Spinal cord (tissue), 9 donors: ENCODE measurements at regions not wholly inside any gene's neighbourhood (a gene's known extent, or its start where the extent isn't known, plus 50 kb on each side); places are given as distances from the start of the nearest gene placed in this dataset.

Source experiments
- DNase-seq, 6 donors: peaks; one replicate each; pipeline versions ENCODE4 v3.0.0 to v3.0.0-alpha.2; 2013 to 2015; ENCODE audit warnings: low spot score in 6 of 6, low read depth in 4 of 6
- H3K27ac ChIP-seq: one replicate; pipeline ENCODE4 v1.5.1; 2013; ENCODE audit warnings: low read depth, low read length, control low read depth
- H3K27me3 ChIP-seq: one replicate; pipeline ENCODE4 v1.6.1; 2013; ENCODE audit warnings: low read length; ENCODE audit not compliant: control insufficient read depth, insufficient read depth
- H3K36me3 ChIP-seq: one replicate; pipeline ENCODE4 v1.6.1; 2013; ENCODE audit warnings: low read length; ENCODE audit not compliant: control insufficient read depth, insufficient read depth
- H3K4me1 ChIP-seq: one replicate; pipeline ENCODE4 v1.6.1; 2013; ENCODE audit warnings: low read length; ENCODE audit not compliant: control insufficient read depth, insufficient read depth
- H3K4me3 ChIP-seq: one replicate; pipeline ENCODE4 v1.5.1; 2013; ENCODE audit warnings: low read depth, low read length, control low read depth
- H3K9me3 ChIP-seq: one replicate; pipeline ENCODE4 v1.6.1; 2013; ENCODE audit warnings: low read length; ENCODE audit not compliant: control insufficient read depth, insufficient read depth
- WGBS: methylation state at CpG from one replicate; pipeline ENCODE4 v1.1.5; 2013; ENCODE audit warnings: missing lambda C conversion rate; ENCODE audit not compliant: insufficient coverage; 5-methylcytosine and 5-hydroxymethylcytosine counted together
- donor health status: healthy.

DNA sequence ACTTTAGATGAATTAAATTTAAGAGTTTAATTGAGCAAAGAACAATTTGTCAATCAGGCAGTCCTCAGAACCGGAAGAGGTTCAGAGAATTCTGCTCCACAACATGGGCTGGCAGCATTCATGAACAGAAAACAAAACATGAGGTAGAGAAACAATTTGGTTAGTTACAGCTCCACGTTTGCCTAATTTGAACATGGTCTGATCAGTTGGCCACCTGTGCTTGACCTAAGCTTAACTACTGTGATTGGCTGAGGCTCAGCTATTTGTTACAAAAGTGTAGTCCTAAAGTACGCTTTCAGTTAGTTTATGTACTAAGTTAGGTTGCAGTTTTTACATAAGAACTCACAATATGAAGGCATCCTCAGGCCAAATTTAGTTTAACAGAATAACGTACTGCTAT, 258.6 kb downstream of the ADAM29 start:
- 40% methylated on average over 2 of the region's 4 CpGs for WGBS
- DNase-seq = no peak
- no peaks in the 10 kb centered on the region for H3K4me1 ChIP-seq
- H3K4me3 ChIP-seq = no peak overlapping the region
- H3K36me3 ChIP-seq = no peaks in the 10 kb centered on the region
- H3K9me3 ChIP-seq = no peaks in the 10 kb centered on the region
- no peak overlapping the region for H3K27ac ChIP-seq
- H3K27me3 ChIP-seq = no peaks in the 10 kb centered on the region

DNA sequence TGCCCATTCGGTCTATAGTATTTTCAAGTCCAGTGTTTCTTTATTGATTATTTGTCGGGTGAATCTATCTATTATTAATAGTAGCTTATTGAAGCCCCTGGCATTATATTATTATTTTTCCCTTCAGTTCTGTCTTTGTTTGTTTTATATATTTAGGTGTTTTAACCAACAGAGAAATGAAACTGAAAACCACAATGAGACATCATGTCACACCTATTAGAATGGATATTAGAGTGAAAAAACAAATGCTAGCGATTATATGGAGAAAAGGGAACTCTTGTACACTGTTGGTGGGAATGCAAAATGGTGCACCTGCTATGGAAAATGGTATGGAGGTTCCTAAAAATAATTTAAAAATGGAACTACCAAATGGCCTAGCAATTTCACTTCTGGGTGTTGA, 272.5 kb downstream of the ADAM29 start:
- no peaks in the 10 kb centered on the region for H3K27me3 ChIP-seq
- no peak overlapping the region for H3K4me3 ChIP-seq
- no peaks in the 10 kb centered on the region for H3K9me3 ChIP-seq
- no CpG with 5 or more reads among the region's 3 CpGs for WGBS
- no peak overlapping the region for H3K27ac ChIP-seq
- H3K4me1 ChIP-seq = no peaks in the 10 kb centered on the region
- DNase-seq = no peak
- no peaks in the 10 kb centered on the region for H3K36me3 ChIP-seq

DNA sequence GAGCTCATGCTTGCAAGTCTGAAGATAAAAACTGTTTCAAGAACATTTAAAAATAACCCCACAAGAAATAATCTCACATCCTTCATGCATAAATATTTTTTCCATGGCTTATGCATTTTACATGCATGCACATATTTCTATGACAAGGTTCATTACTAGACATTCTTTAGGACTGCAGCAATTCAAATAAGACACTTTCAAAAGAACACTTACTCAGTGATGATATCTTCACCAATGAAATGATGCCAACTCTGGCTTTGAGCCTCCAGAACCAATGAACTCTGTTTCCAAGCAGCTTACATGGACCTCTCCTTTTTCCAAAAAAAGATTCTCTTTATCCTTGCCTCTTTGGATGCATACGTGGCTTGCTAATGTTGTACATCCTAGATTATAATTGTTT, 279.9 kb downstream of the ADAM29 start:
- Histone ChIP-seq H3K9me3 (no peaks in the 10 kb centered on the region), H3K27ac (no peak overlapping the region), H3K27me3 (no peaks in the 10 kb centered on the region), H3K4me1 (no peaks in the 10 kb centered on the region), H3K36me3 (no peaks in the 10 kb centered on the region), H3K4me3 (no peak overlapping the region)
- DNase-seq = no peak
- no CpG with 5 or more reads among the region's 1 CpG for WGBS

DNA sequence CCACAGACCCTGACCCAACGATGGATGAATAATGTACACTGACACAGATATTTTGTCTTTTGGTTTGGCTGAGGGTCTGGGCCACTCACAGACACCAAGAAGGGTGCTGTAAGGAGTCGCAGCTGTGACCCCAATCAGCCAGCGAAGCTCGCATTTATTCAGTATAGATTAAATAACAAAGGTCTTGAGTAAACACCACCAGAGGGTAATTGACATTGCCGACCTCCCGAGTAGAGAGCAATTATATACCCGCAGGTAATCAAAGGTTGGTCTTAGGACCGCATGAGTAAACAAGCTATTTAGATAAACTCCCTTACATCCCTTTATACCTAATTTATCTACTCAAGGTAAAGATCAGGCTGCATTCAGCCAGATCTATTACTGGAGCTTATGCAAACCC, 297.1 kb downstream of the ADAM29 start:
- no peaks in the 10 kb centered on the region for H3K4me1 ChIP-seq
- 89% methylated on average over 8 of the region's 8 CpGs for WGBS
- no peak overlapping the region for H3K4me3 ChIP-seq
- peaks cover 13% of the 10 kb centered on the region for H3K9me3 ChIP-seq
- H3K36me3 ChIP-seq = no peaks in the 10 kb centered on the region
- H3K27me3 ChIP-seq = no peaks in the 10 kb centered on the region
- no peak for DNase-seq
- H3K27ac ChIP-seq = no peak overlapping the region

DNA sequence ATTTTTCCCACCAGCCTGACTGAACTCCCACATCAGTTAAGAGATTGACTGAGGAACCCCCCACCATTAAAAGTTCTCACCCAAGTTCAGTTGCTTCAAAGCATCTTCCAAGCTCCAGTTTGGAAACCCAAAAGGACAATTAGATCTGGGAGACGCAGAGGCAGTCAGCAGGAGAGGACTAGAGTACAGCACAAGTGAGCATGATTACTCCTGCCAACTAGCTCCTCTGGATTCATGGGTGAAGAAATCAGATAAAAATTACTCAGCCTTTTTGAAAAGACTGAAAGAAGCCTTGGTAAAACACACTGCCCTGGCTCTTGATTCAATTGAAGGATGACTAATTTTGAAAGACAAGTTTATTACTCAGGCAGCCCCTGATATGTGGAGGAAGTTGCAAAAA, 297.5 kb downstream of the ADAM29 start:
- H3K27ac ChIP-seq = no peak overlapping the region
- no peak overlapping the region for H3K4me3 ChIP-seq
- peaks cover 13% of the 10 kb centered on the region for H3K9me3 ChIP-seq
- DNase-seq = no peak
- no peaks in the 10 kb centered on the region for H3K27me3 ChIP-seq
- H3K36me3 ChIP-seq = no peaks in the 10 kb centered on the region
- WGBS = 100% methylated on average over 1 of the region's 1 CpG
- no peaks in the 10 kb centered on the region for H3K4me1 ChIP-seq

DNA sequence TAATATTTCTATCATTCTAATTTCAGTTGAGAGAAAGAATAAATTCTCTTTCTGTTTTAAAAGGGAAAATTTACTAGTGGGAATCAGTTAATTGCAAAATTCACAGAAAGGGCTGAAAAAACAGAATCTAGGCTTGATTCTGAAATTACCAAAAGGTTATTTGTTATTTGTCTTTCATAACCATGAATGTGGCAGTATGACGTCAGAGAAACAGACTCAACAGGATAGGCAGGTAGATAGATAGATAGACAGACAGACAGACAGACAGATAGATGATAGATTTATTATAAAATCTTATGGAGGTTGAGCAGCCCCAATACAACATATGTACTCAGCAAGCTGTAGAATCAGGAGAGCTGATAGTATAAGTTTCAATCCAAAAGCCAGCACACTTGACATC, 311.0 kb downstream of the ADAM29 start:
- Histone ChIP-seq H3K27ac (no peak overlapping the region), H3K4me1 (no peaks in the 10 kb centered on the region), H3K4me3 (no peak overlapping the region), H3K36me3 (no peaks in the 10 kb centered on the region), H3K9me3 (no peaks in the 10 kb centered on the region), H3K27me3 (no peaks in the 10 kb centered on the region)
- no peak for DNase-seq
- WGBS = no CpG with 5 or more reads among the region's 1 CpG

DNA sequence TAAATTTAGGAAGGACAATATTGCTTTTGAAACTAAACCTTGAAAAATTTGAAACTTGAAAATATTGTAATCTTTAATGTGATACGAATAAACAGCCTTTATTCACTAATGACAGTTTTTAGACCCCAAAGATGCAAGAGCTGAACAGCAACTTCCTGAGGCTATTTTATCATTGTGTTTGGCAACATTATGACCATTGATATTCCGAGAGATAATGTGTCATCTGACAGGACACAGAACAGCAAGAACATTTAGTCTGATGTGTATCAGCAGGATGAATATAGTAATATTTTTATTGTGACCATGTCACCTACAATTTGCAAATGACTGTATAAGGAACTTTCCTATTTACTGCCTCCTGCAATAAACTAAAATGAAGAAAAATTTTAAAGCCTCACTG, 316.0 kb downstream of the ADAM29 start:
- no CpG with 5 or more reads among the region's 2 CpGs for WGBS

DNA sequence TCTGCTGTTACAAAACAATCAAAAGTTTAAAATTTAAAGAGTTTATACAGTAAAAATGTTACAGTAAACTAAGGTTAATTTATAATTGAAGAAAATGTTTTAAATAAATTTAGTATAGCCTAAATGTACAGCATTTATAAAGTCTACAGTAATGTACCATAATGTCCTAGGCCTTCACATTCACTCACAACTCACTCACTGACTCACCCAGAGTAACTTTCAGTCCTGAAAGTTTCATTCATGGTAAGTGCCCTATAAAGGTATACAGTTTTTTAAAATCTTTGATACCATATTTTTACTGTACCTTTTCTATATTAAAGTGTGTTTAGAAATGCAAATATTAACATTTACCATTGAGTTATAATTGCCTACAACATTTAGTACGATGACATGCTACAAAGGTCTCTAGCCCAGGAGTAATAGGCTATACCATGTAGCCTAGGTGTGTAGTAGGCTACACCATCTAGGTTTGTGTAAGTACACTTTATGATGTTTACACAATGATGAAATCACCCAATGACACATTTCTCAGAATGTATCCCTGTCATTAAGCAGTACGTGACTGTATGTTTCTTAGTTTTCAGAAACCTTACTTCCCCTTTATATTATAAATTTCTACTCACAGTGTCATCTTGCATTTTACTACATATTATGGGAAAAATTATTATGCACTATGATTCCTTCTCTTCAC, 320.8 kb downstream of the ADAM29 start:
- WGBS = no CpG with 5 or more reads among the region's 2 CpGs

More for the DNA sequence above, 316.0 kb downstream of the ADAM29 start:
- no peaks in the 10 kb centered on the region for H3K36me3 ChIP-seq
- H3K9me3 ChIP-seq = no peaks in the 10 kb centered on the region
- H3K27me3 ChIP-seq = no peaks in the 10 kb centered on the region
- DNase-seq = no peak
- no peak overlapping the region for H3K4me3 ChIP-seq
- no peaks in the 10 kb centered on the region for H3K4me1 ChIP-seq
- no peak overlapping the region for H3K27ac ChIP-seq

DNA sequence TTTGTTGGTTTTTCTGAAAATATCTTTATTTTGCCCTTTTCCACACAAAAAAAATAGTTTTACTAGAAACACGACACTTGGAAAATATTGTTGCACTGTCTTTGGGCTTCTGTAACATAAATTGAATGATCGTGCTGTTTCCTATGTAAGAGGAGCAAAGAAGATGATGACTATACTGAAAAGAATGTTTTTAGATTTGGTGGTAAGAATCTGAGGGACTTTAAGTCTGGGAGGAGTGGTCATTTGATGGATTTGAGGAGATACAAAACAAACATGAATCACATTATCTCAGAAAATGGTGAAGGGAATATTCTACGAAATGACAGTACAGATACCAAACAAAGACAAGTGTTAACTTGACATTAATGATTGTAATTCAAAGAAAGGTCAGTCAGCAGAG, 328.8 kb downstream of the ADAM29 start:
- Histone ChIP-seq H3K27ac (no peak overlapping the region), H3K36me3 (no peaks in the 10 kb centered on the region), H3K4me3 (no peak overlapping the region), H3K27me3 (no peaks in the 10 kb centered on the region), H3K4me1 (no peaks in the 10 kb centered on the region), H3K9me3 (no peaks in the 10 kb centered on the region)
- 100% methylated on average over 1 of the region's 3 CpGs for WGBS
- DNase-seq = no peak

More for the DNA sequence above, 320.8 kb downstream of the ADAM29 start:
- H3K27me3 ChIP-seq = no peaks in the 10 kb centered on the region
- DNase-seq = no peak
- H3K36me3 ChIP-seq = no peaks in the 10 kb centered on the region
- H3K4me1 ChIP-seq = no peaks in the 10 kb centered on the region
- no peaks in the 10 kb centered on the region for H3K9me3 ChIP-seq
- H3K4me3 ChIP-seq = no peak overlapping the region
- H3K27ac ChIP-seq = no peak overlapping the region

DNA sequence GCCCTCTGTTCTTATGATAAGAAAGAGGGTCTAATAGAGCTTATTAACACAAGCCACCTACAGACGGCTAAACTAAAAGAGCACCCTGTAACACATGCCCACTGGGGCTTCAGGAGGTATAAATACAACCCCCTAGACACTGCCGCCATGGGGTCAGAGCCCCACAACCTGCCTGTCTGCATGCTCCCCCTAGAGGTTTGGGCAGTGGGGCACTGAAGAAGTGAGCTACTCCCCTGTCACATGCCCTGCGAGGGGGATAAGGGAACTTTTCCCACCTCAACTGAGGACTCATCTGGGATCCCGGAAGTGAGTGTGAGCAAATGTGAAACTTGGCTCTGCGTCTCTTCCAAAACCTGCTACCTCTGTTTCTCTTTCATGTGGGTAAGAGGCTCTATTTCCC, 334.5 kb downstream of the ADAM29 start:
- H3K9me3 ChIP-seq = no peaks in the 10 kb centered on the region
- H3K36me3 ChIP-seq = no peaks in the 10 kb centered on the region

More for the DNA sequence above, 334.5 kb downstream of the ADAM29 start:
- DNase-seq = no peak
- Histone ChIP-seq H3K4me1 (no peaks in the 10 kb centered on the region), H3K4me3 (no peak overlapping the region), H3K27ac (no peak overlapping the region), H3K27me3 (no peaks in the 10 kb centered on the region)
- WGBS = 83% methylated on average over 1 of the region's 5 CpGs
